NCI-H1930 (cell line): ENCODE measurements at regions not wholly inside any gene's neighbourhood (a gene's known extent, or its start where the extent isn't known, plus 50 kb on each side); places are given as distances from the start of the nearest gene placed in this dataset.

Experiments used
- DNase-seq, 2 experiments: peaks; one replicate each; lab custom pipeline; 2025; lab: John Stamatoyannopoulos, UW

GRCh38 chrX:69305333-69306062 lies 140.2 kb upstream of the PJA1 start:
- no peak for DNase-seq

- no peak for DNase-seq
Measured at GRCh38 chrX:69303231-69303630, 138.0 kb upstream of the PJA1 start.

GRCh38 chrX:69299951-69300714 lies 134.9 kb upstream of the PJA1 start:
- no peak for DNase-seq

GRCh38 chrX:69299285-69299684 lies 134.0 kb upstream of the PJA1 start:
- no peak for DNase-seq

- DNase-seq, result no peak
Measured at GRCh38 chrX:69298466-69299140, 133.3 kb upstream of the PJA1 start.

- DNase-seq, result no peak
Measured at GRCh38 chrX:69297506-69297905, 132.3 kb upstream of the PJA1 start.

- DNase-seq, result no peak
Measured at GRCh38 chrX:69293776-69294601, 128.7 kb upstream of the PJA1 start.

- DNase-seq, result no peak
Measured at GRCh38 chrX:69291116-69291515, 125.9 kb upstream of the PJA1 start.

GRCh38 chrX:69290292-69290691 lies 125.0 kb upstream of the PJA1 start:
- no peak for DNase-seq

- DNase-seq, result no peak
Measured at GRCh38 chrX:69289793-69290123, 124.5 kb upstream of the PJA1 start.

- no peak for DNase-seq
Measured at GRCh38 chrX:69289046-69289792, 124.0 kb upstream of the PJA1 start.

- no peak for DNase-seq
Measured at GRCh38 chrX:69287095-69287494, 121.8 kb upstream of the PJA1 start.

- no peak for DNase-seq
Measured at GRCh38 chrX:69286565-69286906, 121.3 kb upstream of the PJA1 start.

GRCh38 chrX:69285881-69286564 lies 120.8 kb upstream of the PJA1 start:
- DNase-seq, result peak in 1 of 2 experiments; percentile 2

GRCh38 chrX:69285401-69285877 lies 120.2 kb upstream of the PJA1 start:
- DNase-seq, result no peak

- no peak for DNase-seq
Measured at GRCh38 chrX:69284491-69284890, 119.2 kb upstream of the PJA1 start.

GRCh38 chrX:69282893-69283690 lies 117.8 kb upstream of the PJA1 start:
- DNase-seq, result no peak

- no peak for DNase-seq
Measured at GRCh38 chrX:69280933-69281332, 115.7 kb upstream of the PJA1 start.

- no peak for DNase-seq
Measured at GRCh38 chrX:69279234-69279633, 114.0 kb upstream of the PJA1 start.
